ENCODE measurements at regions not wholly inside any gene's neighbourhood (a gene's known extent, or its start where the extent isn't known, plus 50 kb on each side); places are given as distances from the start of the nearest gene placed in this dataset.

- H3K4me3 ChIP-seq (ENCODE audit: low read depth, low read length): no peak overlapping the region
- in situ Hi-C loops (cut with HindIII; ENCODE audit: low sequenced_read_pairs): no loop called here
- DNase-seq (ENCODE audit: low read depth, low spot score): peak; percentile 87
- no peak for TF ChIP-seq CTCF (IDR thresholded peaks at IDR 0.05; ENCODE audit: low read depth, low read length)
These were observed 466.6 kb upstream of the JAG1 start for GRCh38 chr20:11140359-11140758.

- H3K4me3 ChIP-seq (ENCODE audit: low read depth, low read length): no peak overlapping the region
- TF ChIP-seq CTCF (IDR thresholded peaks at IDR 0.05; ENCODE audit: low read depth, low read length): no peak
- DNase-seq (ENCODE audit: low read depth, low spot score): no peak
- in situ Hi-C loops (cut with HindIII; ENCODE audit: low sequenced_read_pairs): no loop called here
These were observed 469.7 kb upstream of the JAG1 start for GRCh38 chr20:11143481-11143880.

- in situ Hi-C loops (cut with HindIII; ENCODE audit: low sequenced_read_pairs): no loop called here
- no peak for TF ChIP-seq CTCF (IDR thresholded peaks at IDR 0.05; ENCODE audit: low read depth, low read length)
- H3K4me3 ChIP-seq (ENCODE audit: low read depth, low read length): no peak overlapping the region
- DNase-seq (ENCODE audit: low read depth, low spot score): peak; percentile 88
These were observed 470.5 kb upstream of the JAG1 start for GRCh38 chr20:11144114-11144950.

- no peak for DNase-seq (ENCODE audit: low read depth, low spot score)
- in situ Hi-C loops (cut with HindIII; ENCODE audit: low sequenced_read_pairs): no loop called here
- no peak for TF ChIP-seq CTCF (IDR thresholded peaks at IDR 0.05; ENCODE audit: low read depth, low read length)
- H3K4me3 ChIP-seq (ENCODE audit: low read depth, low read length): no peak overlapping the region
These were observed 471.8 kb upstream of the JAG1 start for GRCh38 chr20:11145616-11146015.

GRCh38 chr20:11153819-11154218 is 480.0 kb upstream of the JAG1 start:
- in situ Hi-C loops (cut with HindIII; ENCODE audit: low sequenced_read_pairs): no loop called here
- no peak for TF ChIP-seq CTCF (IDR thresholded peaks at IDR 0.05; ENCODE audit: low read depth, low read length)
- DNase-seq (ENCODE audit: low read depth, low spot score): peak; percentile 61
- no peak overlapping the region for H3K4me3 ChIP-seq (ENCODE audit: low read depth, low read length)

GRCh38 chr20:11155156-11155756 is 481.5 kb upstream of the JAG1 start:
- in situ Hi-C loops (cut with HindIII; ENCODE audit: low sequenced_read_pairs): no loop called here
- TF ChIP-seq CTCF (IDR thresholded peaks at IDR 0.05; ENCODE audit: low read depth, low read length): no peak
- no peak overlapping the region for H3K4me3 ChIP-seq (ENCODE audit: low read depth, low read length)
- DNase-seq (ENCODE audit: low read depth, low spot score): no peak

Measured in astrocyte of the spinal cord (primary cell).